Right lung (tissue), 2 donors: ENCODE measurements at regions not wholly inside any gene's neighbourhood (a gene's known extent, or its start where the extent isn't known, plus 50 kb on each side); places are given as distances from the start of the nearest gene placed in this dataset.
"Not testable (repeated sequence)": the region's sequence is repeated elsewhere in the genome, so short reads cannot be mapped to it uniquely, and the experiment has no call there.

Experiments
- DNase-seq, 2 donors: peaks; one replicate each; pipeline ENCODE4 v3.0.0-alpha.2; 2013

DNA sequence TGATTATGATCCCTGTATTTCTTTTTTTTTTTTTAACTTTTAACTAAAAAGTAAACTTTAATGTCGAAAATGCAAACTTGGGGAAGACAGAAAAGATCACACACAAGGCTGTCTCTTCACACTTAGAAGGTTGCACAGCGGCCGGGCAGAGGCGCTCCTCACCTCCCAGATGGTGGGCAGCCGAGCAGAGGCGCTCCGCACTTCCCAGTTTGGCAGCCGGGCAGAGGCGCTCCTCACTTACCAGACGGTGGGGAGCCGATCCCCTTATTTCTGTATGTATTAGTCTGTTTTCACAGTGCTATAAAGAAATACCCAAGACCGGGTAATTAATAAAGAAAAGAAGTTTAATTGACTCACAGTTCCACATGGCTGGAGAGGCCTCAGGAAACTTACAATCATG, 805.6 kb upstream of the SPRY2 start:
- not testable (repeated sequence) for DNase-seq

- no peak for DNase-seq
Observed at GRCh38 chr13:81142306-81142999, 801.5 kb upstream of the SPRY2 start.

GRCh38 chr13:81140675-81141074, 799.7 kb upstream of the SPRY2 start:
- DNase-seq, result no peak

DNA sequence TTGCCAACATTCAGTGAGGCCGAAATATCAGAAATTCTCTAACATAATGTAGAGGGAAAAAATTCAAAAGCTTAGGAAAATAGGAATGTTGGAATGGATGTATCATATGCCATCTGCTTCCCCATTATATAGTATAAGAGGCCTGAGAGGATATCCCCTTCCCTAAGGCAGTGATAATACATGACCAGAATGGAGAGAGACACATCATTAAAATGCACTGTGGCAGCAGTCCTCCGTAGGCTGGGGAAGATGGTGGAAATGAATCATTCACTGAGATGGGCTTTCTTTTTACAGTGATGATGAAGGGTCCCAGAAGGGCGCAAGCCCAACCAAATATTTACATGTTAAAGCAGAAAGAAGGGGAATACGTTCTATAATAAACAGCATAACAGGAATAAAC, 799.1 kb upstream of the SPRY2 start:
- DNase-seq, result no peak

DNA sequence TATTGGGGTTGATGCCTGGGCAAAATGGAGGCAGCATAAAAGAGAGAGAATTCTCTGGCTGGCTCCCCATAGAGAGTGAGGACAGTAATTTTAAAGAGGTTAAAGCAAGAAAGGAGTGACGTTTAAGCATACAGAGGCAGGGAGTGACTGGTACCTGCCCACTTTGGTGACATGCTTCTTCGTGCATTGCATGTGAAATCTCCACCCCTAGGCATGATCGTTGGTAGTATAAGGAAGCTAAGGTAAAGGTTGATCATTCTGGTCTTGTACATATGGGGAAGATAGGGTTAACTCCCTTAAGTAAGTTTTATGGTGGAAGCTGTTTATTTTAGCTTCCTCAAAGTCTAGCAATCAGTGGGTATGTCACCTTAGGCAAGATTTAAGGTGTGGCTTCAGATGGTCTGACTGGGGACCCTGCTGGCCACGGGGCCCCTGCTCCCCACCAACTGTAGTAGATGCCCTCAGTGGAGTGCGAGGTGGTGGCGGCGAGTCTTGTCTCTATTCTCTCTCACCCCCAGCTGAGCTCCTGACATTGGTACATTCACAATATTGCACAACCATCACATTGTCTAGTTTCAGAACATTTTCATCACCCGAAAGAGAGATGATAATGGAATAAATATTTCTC, 797.5 kb upstream of the SPRY2 start:
- no peak for DNase-seq

DNA sequence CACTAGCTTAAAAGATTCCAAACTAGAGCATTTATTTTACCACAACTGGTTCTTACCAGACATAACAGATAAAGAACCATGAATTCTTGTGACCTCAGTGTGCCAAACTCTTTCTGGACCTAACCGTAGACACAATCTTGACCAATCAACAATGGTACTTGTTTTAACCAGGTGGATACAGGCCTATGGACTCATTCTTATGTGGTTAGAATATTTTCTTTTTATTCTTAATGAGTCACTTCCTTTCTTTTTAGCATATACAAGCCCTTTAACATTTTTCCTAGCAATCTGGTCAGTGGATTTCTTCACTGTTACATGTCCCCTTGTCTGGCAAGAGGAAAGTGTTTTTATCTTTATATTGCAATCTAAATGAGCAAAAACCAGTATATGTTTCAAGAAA, 792.1 kb upstream of the SPRY2 start:
- no peak for DNase-seq

GRCh38 chr13:81117416-81117815, 776.5 kb upstream of the SPRY2 start:
- no peak for DNase-seq

- DNase-seq, result no peak
Observed at GRCh38 chr13:81116461-81117282, 775.7 kb upstream of the SPRY2 start.

- no peak for DNase-seq
Observed at GRCh38 chr13:81109026-81109425, 768.1 kb upstream of the SPRY2 start.

DNA sequence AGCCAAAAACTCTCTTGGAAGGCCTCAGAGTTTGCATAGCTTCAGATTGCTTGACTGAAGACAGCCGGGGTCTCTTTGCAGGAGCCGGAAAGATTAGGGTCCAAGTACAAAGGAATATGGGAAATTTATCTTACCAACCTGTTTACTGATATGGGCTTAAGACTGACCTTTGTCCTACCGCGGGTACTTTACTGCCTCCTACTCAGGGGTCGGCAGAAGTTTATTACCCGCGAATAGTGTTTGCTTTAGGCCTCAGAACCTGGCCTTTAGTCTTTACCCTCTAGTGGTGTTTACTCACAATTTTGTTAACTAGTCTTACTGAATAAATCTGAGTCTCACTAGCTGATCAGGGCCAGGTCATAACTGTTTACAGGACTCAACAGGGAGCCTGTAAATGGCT, 765.4 kb upstream of the SPRY2 start:
- DNase-seq, result no peak

DNA sequence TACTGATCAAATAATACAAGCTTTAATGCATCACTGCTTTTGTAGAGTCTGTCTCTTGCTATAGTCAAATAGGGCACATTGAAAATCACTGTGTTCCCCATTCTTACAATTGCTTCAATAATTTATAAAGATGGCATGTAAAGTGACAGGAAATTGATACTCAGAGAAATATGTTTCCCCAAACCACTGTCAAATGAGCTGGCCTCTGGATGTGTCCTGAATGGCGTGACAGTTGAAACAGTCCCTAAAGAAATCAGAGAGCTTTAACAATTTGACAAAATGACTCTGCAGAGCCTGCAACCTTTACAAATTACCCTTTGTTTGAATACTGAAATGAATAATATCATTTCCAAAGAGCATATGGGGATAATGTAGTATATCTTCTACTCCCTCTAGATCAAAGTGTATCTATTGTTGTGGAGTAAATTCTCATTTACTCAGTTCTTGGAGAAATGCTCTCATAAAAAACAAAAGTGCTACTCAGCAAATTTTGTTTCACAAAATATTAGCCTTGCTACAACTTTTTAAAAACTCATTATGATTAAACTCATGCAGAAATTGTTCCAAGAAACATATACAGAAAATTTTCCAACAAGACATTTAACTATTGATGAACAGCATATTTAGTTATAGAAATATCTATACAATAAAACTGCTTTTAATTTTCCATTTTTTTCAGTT, 763.2 kb upstream of the SPRY2 start:
- no peak for DNase-seq

DNA sequence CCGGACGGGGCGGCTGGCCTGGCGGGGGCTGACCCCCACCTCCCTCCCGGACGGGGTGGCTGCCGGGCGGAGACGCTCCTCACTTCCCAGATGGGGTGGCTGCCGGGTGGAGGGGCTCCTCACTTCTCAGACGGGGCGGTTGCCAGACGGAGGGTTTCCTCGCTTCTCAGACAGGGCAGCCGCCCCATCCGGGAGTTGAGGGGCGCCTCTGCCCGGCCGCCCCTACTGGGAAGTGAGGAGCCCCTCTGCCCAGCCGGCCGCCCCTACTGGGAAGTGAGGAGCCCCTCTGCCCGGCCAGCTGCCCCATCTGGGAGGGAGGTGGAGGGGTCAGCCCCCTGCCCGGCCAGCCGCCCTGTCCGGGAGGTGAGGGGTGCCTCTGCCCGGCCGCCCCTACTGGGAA, 761.1 kb upstream of the SPRY2 start:
- not testable (repeated sequence) for DNase-seq

GRCh38 chr13:81089371-81090157, 748.6 kb upstream of the SPRY2 start:
- DNase-seq, result no peak

GRCh38 chr13:81080911-81081454, 740.1 kb upstream of the SPRY2 start:
- no peak for DNase-seq

- DNase-seq, result no peak
Observed at GRCh38 chr13:81078048-81078447, 737.1 kb upstream of the SPRY2 start.

DNA sequence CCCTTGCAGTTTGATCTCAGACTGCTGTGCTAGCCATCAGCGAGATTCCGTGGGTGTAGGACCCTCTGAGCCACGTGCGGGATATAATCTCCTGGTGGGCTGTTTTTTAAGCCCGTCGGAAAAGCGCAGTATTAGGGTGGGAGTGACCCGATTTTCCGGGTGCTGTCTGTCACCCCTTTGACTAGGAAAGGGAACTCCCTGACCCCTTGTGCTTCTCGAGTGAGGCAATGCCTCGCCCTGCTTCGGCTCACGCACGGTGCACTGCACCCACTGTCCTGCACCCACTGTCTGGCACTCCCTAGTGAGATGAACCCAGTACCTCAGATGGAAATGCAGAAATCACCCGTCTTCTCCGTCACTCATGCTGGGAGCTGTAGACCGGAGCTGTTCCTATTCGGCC, 728.9 kb upstream of the SPRY2 start:
- not testable (repeated sequence) for DNase-seq

DNA sequence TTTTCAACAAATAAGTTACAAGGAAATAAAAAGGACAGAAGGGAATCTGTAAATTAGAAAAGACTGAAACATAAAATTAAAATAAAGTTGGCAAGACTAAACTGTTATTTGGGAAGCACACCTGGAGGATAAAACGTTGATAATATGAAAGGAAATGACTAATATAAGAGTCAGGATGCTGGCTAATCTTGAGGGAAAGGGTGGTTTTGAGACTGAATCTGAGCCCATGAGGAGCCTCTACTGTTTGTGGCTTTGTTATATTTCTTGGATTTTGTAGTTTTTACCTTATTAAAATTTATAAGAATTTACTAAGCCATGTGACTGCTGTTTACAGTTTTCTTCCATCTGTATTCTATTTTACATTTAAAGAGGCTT, 718.0 kb upstream of the SPRY2 start:
- DNase-seq, result no peak

- DNase-seq, result no peak
Observed at GRCh38 chr13:81058211-81058915, 717.4 kb upstream of the SPRY2 start.

GRCh38 chr13:81051873-81052272, 710.9 kb upstream of the SPRY2 start:
- no peak for DNase-seq

DNA sequence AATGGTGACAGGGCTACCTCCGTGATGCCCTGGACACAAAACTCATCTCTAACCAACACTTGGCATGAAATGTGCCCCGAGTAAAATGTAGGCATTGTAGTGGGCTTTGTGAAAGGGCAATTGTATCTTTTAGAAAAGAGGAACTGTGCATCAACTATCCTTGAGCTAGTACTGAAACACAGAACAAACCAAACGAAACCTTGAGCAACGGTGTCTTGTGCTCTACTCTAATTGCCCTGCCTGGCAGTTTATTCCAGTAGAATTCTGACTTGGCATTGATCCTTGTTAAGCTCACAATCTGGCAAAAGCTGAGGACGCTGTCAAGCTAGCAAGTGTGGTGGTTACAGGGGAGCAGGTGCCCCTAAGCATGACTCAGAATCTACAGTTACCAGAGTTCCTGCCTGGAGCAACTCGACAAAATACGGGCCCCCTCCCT, 707.1 kb upstream of the SPRY2 start:
- no peak for DNase-seq

DNA sequence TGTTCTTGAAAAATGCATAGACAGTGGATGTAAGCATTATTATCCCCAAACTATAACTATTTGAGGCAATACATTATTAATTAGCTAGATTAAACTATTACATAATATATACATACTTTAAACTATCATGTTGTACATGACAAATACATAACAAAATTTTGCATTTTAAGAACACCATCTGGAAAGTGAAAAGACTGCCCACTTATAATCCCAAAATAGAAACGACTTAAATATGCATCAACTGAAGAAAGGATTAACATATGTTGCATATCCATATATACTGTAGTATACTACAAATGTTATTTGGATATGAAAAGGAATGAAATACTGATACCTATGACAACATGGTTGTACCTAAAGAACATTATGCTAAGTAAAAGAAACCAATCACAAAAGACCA, 700.8 kb upstream of the SPRY2 start:
- no peak for DNase-seq
